ENCODE measurements at regions not wholly inside any gene's neighbourhood (a gene's known extent, or its start where the extent isn't known, plus 50 kb on each side); places are given as distances from the start of the nearest gene placed in this dataset.
"Not testable (repeated sequence)": the region's sequence is repeated elsewhere in the genome, so short reads cannot be mapped to it uniquely, and the experiment has no call there.

- not testable (repeated sequence) for DNase-seq (ENCODE audit: low spot score)
Measured at GRCh38 chr2:97302881-97303280, 189.9 kb downstream of the ANKRD36 start.

- not testable (repeated sequence) for DNase-seq (ENCODE audit: low spot score)
Measured at GRCh38 chr2:97301771-97302170, 188.8 kb downstream of the ANKRD36 start.
